ENCODE measurements at regions not wholly inside any gene's neighbourhood (a gene's known extent, or its start where the extent isn't known, plus 50 kb on each side); places are given as distances from the start of the nearest gene placed in this dataset.

- TF ChIP-seq CTCF (IDR thresholded peaks at IDR 0.05) (no peak), EZH2 (IDR thresholded peaks at IDR 0.05) (no peak)
Measured at GRCh38 chr4:24464566-24464965, 119.8 kb downstream of the DHX15 start.

Data from neural progenitor cell (in vitro differentiated cells).